Brain microvascular endothelial cell (primary cell): ENCODE measurements at regions not wholly inside any gene's neighbourhood (a gene's known extent, or its start where the extent isn't known, plus 50 kb on each side); places are given as distances from the start of the nearest gene placed in this dataset.
A peak's percentile ranks its signal among the peaks of the same experiment; 100 is the strongest.

Experiments used
- DNase-seq: peaks from one replicate; pipeline ENCODE4 v3.0.0-alpha.2; 2020
- H3K27ac ChIP-seq: fragments of 250-450 bp; sonication (Bioruptor Pico); 2 replicates; pipeline ENCODE4 v1.5.1; 2020; ENCODE audit warnings: mild to moderate bottlenecking, moderate library complexity
- H3K27me3 ChIP-seq: fragments of 250-450 bp; sonication (Bioruptor Pico); replicated peaks from 2 replicates; pipeline ENCODE4 v1.5.1; 2020; ENCODE audit warnings: mild to moderate bottlenecking
- H3K36me3 ChIP-seq: fragments of 250-450 bp; sonication (Bioruptor Pico); replicated peaks from 2 replicates; pipeline ENCODE4 v1.5.1; 2020; ENCODE audit warnings: mild to moderate bottlenecking
- H3K4me3 ChIP-seq: 2 replicates; pipeline ENCODE4 v1.5.1; 2011; ENCODE audit warnings: low read depth, mild to moderate bottlenecking, control low read depth, low read length, moderate library complexity
- CTCF ChIP-seq: IDR thresholded peaks from 2 replicates; pipeline ENCODE4 v1.5.1; 2011; ENCODE audit warnings: low read depth, mild to moderate bottlenecking, moderate library complexity, low read length, control low read depth, inconsistent platforms; ENCODE audit errors: missing control alignments
- in situ Hi-C: cut with HindIII; loops from 2 replicates; pipeline ENCODE4 v1.10.0; 2017; ENCODE audit warnings: low sequenced_read_pairs, low pct_ligation_motif_present

- in situ Hi-C loops, result no loop called here
- no peaks in the 10 kb centered on the region for H3K27me3 ChIP-seq
- no peaks in the 10 kb centered on the region for H3K36me3 ChIP-seq
- no peak for TF ChIP-seq CTCF
- H3K4me3 ChIP-seq, result no peak overlapping the region
- no peak overlapping the region for H3K27ac ChIP-seq
- DNase-seq, result no peak
Measured at GRCh38 chr2:51145761-51146160, 113.8 kb upstream of the NRXN1 start.

- peak; percentile 11 for DNase-seq
- no peaks in the 10 kb centered on the region for H3K27me3 ChIP-seq
- no peaks in the 10 kb centered on the region for H3K36me3 ChIP-seq
- H3K4me3 ChIP-seq, result no peak overlapping the region
- no peak for TF ChIP-seq CTCF
- in situ Hi-C loops, result no loop called here
- H3K27ac ChIP-seq, result no peak overlapping the region
Measured at GRCh38 chr2:51120754-51121280, 88.9 kb upstream of the NRXN1 start.

- TF ChIP-seq CTCF, result no peak
- in situ Hi-C loops, result no loop called here
- H3K4me3 ChIP-seq, result no peak overlapping the region
Measured at GRCh38 chr2:51111532-51111931, 79.6 kb upstream of the NRXN1 start.

GRCh38 chr2:51108794-51109193 is 76.9 kb upstream of the NRXN1 start:
- DNase-seq, result no peak
- Histone ChIP-seq H3K4me3 (no peak overlapping the region), H3K36me3 (no peaks in the 10 kb centered on the region), H3K27ac (no peak overlapping the region), H3K27me3 (no peaks in the 10 kb centered on the region)
- no peak for TF ChIP-seq CTCF
- in situ Hi-C loops, result no loop called here

More at GRCh38 chr2:51111532-51111931, 79.6 kb upstream of the NRXN1 start:
- DNase-seq, result no peak
- H3K27ac ChIP-seq, result no peak overlapping the region
- H3K27me3 ChIP-seq, result no peaks in the 10 kb centered on the region
- H3K36me3 ChIP-seq, result no peaks in the 10 kb centered on the region

- no peak for DNase-seq
- Histone ChIP-seq H3K27me3 (no peaks in the 10 kb centered on the region), H3K4me3 (no peak overlapping the region), H3K27ac (no peak overlapping the region), H3K36me3 (no peaks in the 10 kb centered on the region)
- no peak for TF ChIP-seq CTCF
- in situ Hi-C loops, result no loop called here
Measured at GRCh38 chr2:51107841-51108240, 75.9 kb upstream of the NRXN1 start.

GRCh38 chr2:51105811-51106210 is 73.9 kb upstream of the NRXN1 start:
- in situ Hi-C loops, result no loop called here
- no peak for DNase-seq
- Histone ChIP-seq H3K27me3 (no peaks in the 10 kb centered on the region), H3K36me3 (no peaks in the 10 kb centered on the region), H3K27ac (no peak overlapping the region), H3K4me3 (no peak overlapping the region)
- TF ChIP-seq CTCF, result no peak
